CD4-positive, CD25-positive, alpha-beta regulatory T cell (primary cell): ENCODE measurements at regions not wholly inside any gene's neighbourhood (a gene's known extent, or its start where the extent isn't known, plus 50 kb on each side); places are given as distances from the start of the nearest gene placed in this dataset.

Source experiments
- ATAC-seq, 2 donors: fragments of 150-1000 bp; cut with Tn5 transposase; one replicate each; pipeline ENCODE4 v1.10.0; 2021; ENCODE audit warnings: low read depth in 2 of 2, moderate number of reproducible peaks in 2 of 2, moderate library complexity in 1 of 2
- DNase-seq, 3 donors: peaks; one replicate each; pipeline versions ENCODE4 v3.0.0 to v3.0.0-alpha.2; 2012 to 2022; ENCODE audit warnings: mixed read lengths in 1 of 3
- H3K27ac ChIP-seq: one replicate; pipeline ENCODE4 v1.7.0; 2013; ENCODE audit warnings: mild to moderate bottlenecking, low read length; ENCODE audit not compliant: insufficient read depth, poor library complexity, severe bottlenecking
- H3K27me3 ChIP-seq: one replicate; pipeline ENCODE4 v1.7.0; 2013; ENCODE audit warnings: low read length; ENCODE audit not compliant: control insufficient read depth, insufficient read depth
- H3K36me3 ChIP-seq: one replicate; pipeline ENCODE4 v1.7.0; 2013; ENCODE audit warnings: mild to moderate bottlenecking, low read length, moderate library complexity; ENCODE audit not compliant: control insufficient read depth, insufficient read depth
- H3K4me1 ChIP-seq: 2 replicates; pipeline ENCODE4 v1.7.0; 2013; ENCODE audit warnings: mild to moderate bottlenecking, low read length; ENCODE audit not compliant: insufficient read depth, control insufficient read depth, poor library complexity, severe bottlenecking
- H3K4me3 ChIP-seq: one replicate; pipeline ENCODE4 v1.7.0; 2013; ENCODE audit warnings: low read depth, mild to moderate bottlenecking, low read length, moderate library complexity
- H3K9me3 ChIP-seq, 2 experiments: 1 replicate in 1 of 2; 2 replicates in 1 of 2; pipeline ENCODE4 v1.7.0; 2013; ENCODE audit warnings: low read length in 2 of 2, mild to moderate bottlenecking in 1 of 2, moderate library complexity in 1 of 2; ENCODE audit not compliant: control insufficient read depth in 2 of 2
- H3K27ac Mint-ChIP-seq, 3 donors: one replicate each; pipeline ENCODE4 v1.8.0; 2020 to 2022; ENCODE audit warnings: mild to moderate bottlenecking in 3 of 3, mixed read lengths in 3 of 3, moderate library complexity in 2 of 3
- H3K27me3 Mint-ChIP-seq: one replicate; pipeline ENCODE4 v1.8.0; 2022; ENCODE audit warnings: mild to moderate bottlenecking, mixed read lengths
- H3K36me3 Mint-ChIP-seq: one replicate; pipeline ENCODE4 v1.8.0; 2020; ENCODE audit warnings: mixed read lengths
- H3K4me1 Mint-ChIP-seq, 4 donors: one replicate each; pipeline ENCODE4 v1.8.0; 2020 to 2022; ENCODE audit warnings: mixed read lengths in 4 of 4, mild to moderate bottlenecking in 1 of 4
- H3K4me3 Mint-ChIP-seq, 4 donors: one replicate each; pipeline ENCODE4 v1.8.0; 2020 to 2022; ENCODE audit warnings: mild to moderate bottlenecking in 4 of 4, mixed read lengths in 4 of 4, moderate library complexity in 3 of 4
- H3K9me3 Mint-ChIP-seq, 7 donors: one replicate each; pipeline ENCODE4 v1.8.0; 2020 to 2022; ENCODE audit warnings: mixed read lengths in 7 of 7, mild to moderate bottlenecking in 3 of 7, moderate library complexity in 2 of 7

- no peak for DNase-seq
- H3K4me3 Mint-ChIP-seq: no peak overlapping the region
- no peak overlapping the region for H3K4me3 ChIP-seq
- no peaks in the 10 kb centered on the region for H3K4me1 ChIP-seq
- no peaks in the 10 kb centered on the region for H3K27me3 ChIP-seq
- H3K36me3 Mint-ChIP-seq: no peaks in the 10 kb centered on the region
- H3K4me1 Mint-ChIP-seq: no peaks in the 10 kb centered on the region
- H3K27ac Mint-ChIP-seq: no peak overlapping the region
- no peaks in the 10 kb centered on the region for H3K9me3 ChIP-seq
- no peak overlapping the region for H3K27ac ChIP-seq
- H3K9me3 Mint-ChIP-seq: peaks cover 0 to 3% (median 0%) of the 10 kb centered on the region in 7 donors
- peaks cover 3% of the 10 kb centered on the region for H3K27me3 Mint-ChIP-seq
- no peaks in the 10 kb centered on the region for H3K36me3 ChIP-seq
- no peak for ATAC-seq
Observed at GRCh38 chr12:77120156-77121085, 55.1 kb upstream of the E2F7 start.

GRCh38 chr12:77118696-77119095 is 53.3 kb upstream of the E2F7 start:
- Mint-ChIP-seq H3K9me3 (peaks cover 0 to 3% (median 0%) of the 10 kb centered on the region in 7 donors), H3K27ac (no peak overlapping the region), H3K36me3 (no peaks in the 10 kb centered on the region), H3K27me3 (no peaks in the 10 kb centered on the region), H3K4me1 (no peaks in the 10 kb centered on the region), H3K4me3 (no peak overlapping the region)
- ATAC-seq (no peak), DNase-seq (no peak)
- no peak overlapping the region for H3K4me3 ChIP-seq
- H3K9me3 ChIP-seq: no peaks in the 10 kb centered on the region
- H3K4me1 ChIP-seq: no peaks in the 10 kb centered on the region
- H3K36me3 ChIP-seq: no peaks in the 10 kb centered on the region
- H3K27me3 ChIP-seq: no peaks in the 10 kb centered on the region
- H3K27ac ChIP-seq: no peak overlapping the region

DNA sequence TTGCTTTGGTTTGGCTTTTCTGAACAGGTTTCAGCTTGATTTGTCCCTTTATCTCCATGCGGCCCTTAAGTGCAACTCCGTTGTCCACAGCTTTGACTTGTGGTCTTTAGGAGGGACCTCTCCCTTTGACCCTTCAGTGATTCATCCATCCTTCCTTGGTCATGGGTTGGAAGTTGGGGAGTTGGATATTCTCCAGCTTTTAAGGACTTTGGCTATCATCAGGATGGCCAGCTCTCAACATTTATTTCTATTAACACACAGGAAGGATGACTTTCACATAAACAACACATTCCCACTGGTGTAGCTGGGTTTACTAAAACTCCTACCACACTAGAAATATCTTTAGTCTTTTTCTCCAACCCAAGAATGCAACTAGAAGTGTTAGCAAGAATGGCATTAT is 50.9 kb upstream of the E2F7 start:
- H3K27ac Mint-ChIP-seq: no peak overlapping the region
- H3K27ac ChIP-seq: no peak overlapping the region
- H3K9me3 Mint-ChIP-seq: peaks cover 0 to 3% (median 0%) of the 10 kb centered on the region in 7 donors
- H3K27me3 ChIP-seq: no peaks in the 10 kb centered on the region
- no peaks in the 10 kb centered on the region for H3K9me3 ChIP-seq
- H3K36me3 ChIP-seq: no peaks in the 10 kb centered on the region
- no peaks in the 10 kb centered on the region for H3K4me1 ChIP-seq
- H3K27me3 Mint-ChIP-seq: no peaks in the 10 kb centered on the region
- DNase-seq (no peak), ATAC-seq (no peak)
- no peak overlapping the region for H3K4me3 Mint-ChIP-seq
- no peaks in the 10 kb centered on the region for H3K4me1 Mint-ChIP-seq
- H3K36me3 Mint-ChIP-seq: no peaks in the 10 kb centered on the region
- H3K4me3 ChIP-seq: no peak overlapping the region

DNA sequence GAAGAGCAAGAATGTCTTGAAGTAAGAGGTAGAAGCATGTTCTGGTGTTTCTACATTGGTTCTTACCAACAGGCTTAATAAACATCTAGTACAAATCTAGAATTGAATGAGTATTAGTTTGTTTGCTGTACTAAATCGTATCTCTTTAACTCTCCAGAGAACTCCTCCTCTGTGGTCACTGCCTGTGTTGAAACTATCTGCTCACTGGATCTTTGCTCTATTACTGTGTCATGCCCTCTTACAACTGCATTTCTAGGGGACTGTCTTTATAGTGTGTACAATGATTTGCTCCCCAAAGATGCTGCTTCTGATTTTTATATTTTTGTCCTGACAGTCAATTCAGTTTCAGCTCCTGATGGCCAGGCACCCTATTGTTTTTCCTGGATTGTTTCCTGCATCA is 50.1 kb upstream of the E2F7 start:
- H3K9me3 Mint-ChIP-seq: peaks cover 0 to 6% (median 1%) of the 10 kb centered on the region in 7 donors
- no peaks in the 10 kb centered on the region for H3K36me3 Mint-ChIP-seq

More for the DNA sequence above, 50.1 kb upstream of the E2F7 start:
- DNase-seq (no peak), ATAC-seq (no peak)
- Mint-ChIP-seq H3K27ac (no peak overlapping the region), H3K4me1 (no peaks in the 10 kb centered on the region), H3K4me3 (no peak overlapping the region), H3K27me3 (no peaks in the 10 kb centered on the region)
- Histone ChIP-seq H3K4me1 (no peaks in the 10 kb centered on the region), H3K9me3 (no peaks in the 10 kb centered on the region), H3K27me3 (no peaks in the 10 kb centered on the region), H3K4me3 (no peak overlapping the region), H3K27ac (no peak overlapping the region), H3K36me3 (no peaks in the 10 kb centered on the region)
